K562 (cell line): ENCODE measurements at regions not wholly inside any gene's neighbourhood (a gene's known extent, or its start where the extent isn't known, plus 50 kb on each side); places are given as distances from the start of the nearest gene placed in this dataset.
A peak's percentile ranks its signal among the peaks of the same experiment; 100 is the strongest.

Experiments used
- ATAC-seq: fragments of 200-7000 bp; cut with Tn5 transposase; 3 replicates; pipeline ENCODE4 v1.9.1; 2020; ENCODE audit warnings: moderate library complexity
- BruUV-seq: library from RNA; stranded (reverse); fragments of 400-500 nt; replicated peaks from 2 replicates; lab custom pipeline; 2021; lab: Mats Ljungman, UMichigan
- CTCF ChIA-PET: fragments of 300-600 bp; formaldehyde crosslinking; extraction: SDS; loops from one replicate; lab custom pipeline; 2021; ENCODE audit warnings: low intra/inter-chr PET ratio; lab: Yijun Ruan, JAX
- POLR2A ChIA-PET: fragments of 300-600, 350-650 bp; sonication (Branson Sonifier 250); formaldehyde crosslinking; extraction: SDS; loops from one replicate; lab custom pipeline; 2021; ENCODE audit warnings: antibody characterized with exemption, inconsistent platforms; lab: Yijun Ruan, JAX
- DNase-seq, 4 experiments: peaks; one replicate each; pipeline versions ENCODE4 v3.0.0 to v3.0.0-alpha.2; 2011 to 2018; ENCODE audit warnings: low spot score in 3 of 4, mixed read lengths in 3 of 4; ENCODE audit errors: extremely low read depth in 1 of 4
- FAIRE-seq: peaks from 2 replicates; lab custom pipeline; 2011; peaks lifted over from hg19 to GRCh38; lab: Jason Lieb, UNC
- H2AFZ ChIP-seq: 2 replicates; pipeline ENCODE4 v1.6.0; 2011; ENCODE audit warnings: low read depth, low read length, control low read depth, inconsistent platforms
- H3K27ac ChIP-seq: fragments of 200-600 bp; 3 replicates; pipeline ENCODE4 v1.8.0; 2011; ENCODE audit warnings: low read depth, mild to moderate bottlenecking, control low read depth, inconsistent platforms, low read length, moderate library complexity, mixed read lengths; ENCODE audit errors: extremely low read depth
- H3K27me3 ChIP-seq, 2 experiments: fragments of 300-600 bp in 1 of 2; 2 replicates in 1 of 2; 3 replicates in 1 of 2; pipeline versions ENCODE4 v1.6.0 to v1.8.0; 2011; ENCODE audit warnings: inconsistent platforms in 2 of 2, low read length in 2 of 2, mild to moderate bottlenecking in 1 of 2, mixed read lengths in 1 of 2, moderate library complexity in 1 of 2; ENCODE audit not compliant: control insufficient read depth in 2 of 2, insufficient read depth in 2 of 2
- H3K36me3 ChIP-seq: fragments of 300-600 bp; 3 replicates; pipeline ENCODE4 v1.8.0; 2011; ENCODE audit warnings: mild to moderate bottlenecking, low read length, inconsistent platforms; ENCODE audit not compliant: control insufficient read depth, insufficient read depth
- H3K4me1 ChIP-seq, 2 experiments: fragments of 200-600 bp in 1 of 2; replicated peaks in 1 of 2; 2 replicates in 1 of 2; 3 replicates in 1 of 2; pipeline versions ENCODE4 v1.5.1 to v1.8.0; 2011; ENCODE audit warnings: inconsistent platforms in 2 of 2, low read length in 2 of 2, mild to moderate bottlenecking in 1 of 2, mixed read lengths in 1 of 2, moderate library complexity in 1 of 2; ENCODE audit not compliant: control insufficient read depth in 2 of 2, insufficient read depth in 2 of 2
- H3K4me2 ChIP-seq: 2 replicates; pipeline ENCODE4 v1.6.1; 2011; ENCODE audit warnings: low read length, control low read depth, inconsistent platforms, mixed read lengths; ENCODE audit not compliant: insufficient read depth
- H3K4me3 ChIP-seq: fragments of 200-600 bp; sonication (generic), shearing (Covaris generic); 2 replicates; pipeline ENCODE4 v1.5.1; 2016; ENCODE audit warnings: control low read depth, inconsistent platforms
- H3K79me2 ChIP-seq: fragments of 200-600 bp; 3 replicates; pipeline ENCODE4 v1.8.0; 2011; ENCODE audit warnings: low read length, inconsistent platforms; ENCODE audit not compliant: control insufficient read depth, insufficient read depth
- H3K9ac ChIP-seq, 2 experiments: 2 replicates each; pipeline versions ENCODE4 v1.6.0 to v1.6.1; 2011; ENCODE audit warnings: low read depth in 2 of 2, low read length in 2 of 2, control low read depth in 1 of 2, inconsistent platforms in 1 of 2, mild to moderate bottlenecking in 1 of 2, mixed read lengths in 1 of 2; ENCODE audit not compliant: insufficient read depth in 1 of 2
- H3K9me1 ChIP-seq: one replicate; pipeline ENCODE4 v1.6.0; 2011; ENCODE audit warnings: inconsistent platforms, mild to moderate bottlenecking, low read length, moderate library complexity; ENCODE audit not compliant: control insufficient read depth, insufficient read depth
- H3K9me3 ChIP-seq: replicated peaks from 2 replicates; pipeline ENCODE4 v1.5.1; 2011; ENCODE audit warnings: low read depth, low read length, inconsistent platforms; ENCODE audit not compliant: control insufficient read depth, insufficient read depth
- H4K20me1 ChIP-seq: replicated peaks from 2 replicates; pipeline ENCODE4 v1.6.1; 2011; ENCODE audit warnings: low read length, inconsistent platforms, mixed read lengths; ENCODE audit not compliant: control insufficient read depth, insufficient read depth
- BACH1 ChIP-seq: fragments of 200-800 bp; sonication (Bioruptor generic); IDR thresholded peaks from 2 replicates; pipeline ENCODE4 v1.6.1; 2016; ENCODE audit warnings: missing genetic modification characterization, missing compliant biosample characterization
- C11orf30 ChIP-seq: fragments of 450-650 bp; IDR thresholded peaks from 2 replicates; pipeline ENCODE4 v1.6.1; 2016; ENCODE audit warnings: low read depth, mild to moderate bottlenecking
- HSF4 ChIP-seq: fragments of 250-450 bp; sonication (Bioruptor Pico); IDR thresholded peaks from 2 replicates; pipeline ENCODE4 v2.1.2; 2022; ENCODE audit warnings: mild to moderate bottlenecking, moderate library complexity, borderline replicate concordance
- IRF1 ChIP-seq: sonication (generic); formaldehyde crosslinking; IDR thresholded peaks from 2 replicates; pipeline ENCODE4 v1.8.0; 2022; ENCODE audit warnings: missing genetic modification reagents, mild to moderate bottlenecking, borderline replicate concordance
- MAFG ChIP-seq: fragments of 450-650 bp; conservative IDR thresholded peaks from 2 replicates; pipeline ENCODE4 v1.6.1; 2016; ENCODE audit warnings: missing genetic modification characterization, missing compliant biosample characterization
- MAFK ChIP-seq: IDR thresholded peaks from 2 replicates; pipeline ENCODE4 v1.6.1; 2011; ENCODE audit warnings: low read length, improper control_type of control experiment
- NELFE ChIP-seq: IDR thresholded peaks from 2 replicates; pipeline ENCODE4 v1.6.1; 2011; ENCODE audit warnings: mild to moderate bottlenecking; ENCODE audit not compliant: insufficient read depth, insufficient read length
- NFE2 ChIP-seq: IDR thresholded peaks from 2 replicates; pipeline ENCODE4 v1.6.1; 2014; ENCODE audit warnings: antibody characterized with exemption, low read depth
- NFE2L1 ChIP-seq: fragments of 450-650 bp; IDR thresholded peaks from 2 replicates; pipeline ENCODE4 v1.6.1; 2016; ENCODE audit warnings: missing genetic modification characterization, low read depth, mild to moderate bottlenecking, missing compliant biosample characterization, moderate library complexity, borderline replicate concordance
- RBM17 ChIP-seq: fragments of 200-400 bp; formaldehyde crosslinking; IDR thresholded peaks from 2 replicates; pipeline ENCODE4 v1.6.1; 2017; ENCODE audit warnings: low read depth, mild to moderate bottlenecking, low read length, borderline replicate concordance
- TBL1XR1 ChIP-seq, 2 experiments: IDR thresholded peaks; 2 replicates each; pipeline ENCODE4 v1.6.1; 2012; ENCODE audit warnings: improper control_type of control experiment in 2 of 2, low read length in 2 of 2, mild to moderate bottlenecking in 1 of 2
- ZBTB1 ChIP-seq: sonication (generic); formaldehyde crosslinking; IDR thresholded peaks from 2 replicates; pipeline ENCODE4 v1.8.1; 2023; ENCODE audit warnings: missing genetic modification reagents, low read depth, mild to moderate bottlenecking, borderline replicate concordance
- ZNF316 ChIP-seq: fragments of 450-650 bp; IDR thresholded peaks from 2 replicates; pipeline ENCODE4 v1.6.1; 2016
- ZNF740 ChIP-seq, 3 experiments: fragments of 200-800 bp in 1 of 3; sonication (Bioruptor generic) in 1 of 3; sonication (generic) in 1 of 3; formaldehyde crosslinking in 1 of 3; IDR thresholded peaks; 2 replicates each; pipeline versions ENCODE4 v1.6.1 to v1.8.0; 2016 to 2022; ENCODE audit warnings: mild to moderate bottlenecking in 2 of 3, missing compliant biosample characterization in 2 of 3, missing genetic modification characterization in 2 of 3, missing genetic modification reagents in 1 of 3
- ZSCAN29 ChIP-seq: fragments of 450-650 bp; IDR thresholded peaks from 2 replicates; pipeline ENCODE4 v1.6.1; 2017
- WGBS: fragments of 100-300 bp; shearing (Covaris generic); methylation state at CpG from one replicate; pipeline ENCODE4 v1.1.6; 2016; ENCODE audit warnings: low coverage, mixed read lengths; ENCODE audit not compliant: insufficient coverage; ENCODE audit errors: missing lambda C conversion rate; 5-methylcytosine and 5-hydroxymethylcytosine counted together
- in situ Hi-C: fragments of 300-500 bp; cut with MboI; formaldehyde crosslinking; loops from 4 replicates; pipeline ENCODE4 v1.15.0; 2018; ENCODE audit warnings: inconsistent platforms, mixed read lengths
- intact Hi-C: fragments of 100-400 bp; cut with micrococcal nuclease; formaldehyde crosslinking; loops from 2 replicates; pipeline ENCODE4 v1.14.2; 2022

- TF ChIP-seq ZNF740 (CRISPR knock-in tag; IDR thresholded peaks at IDR 0.05) (no peak), ZNF740 (tag; IDR thresholded peaks at IDR 0.05) (no peak), NELFE (no peak), RBM17 (no peak), ZBTB1 (CRISPR knock-in tag) (no peak), IRF1 (no peak)
Measured at GRCh38 chr9:38256461-38256860, 136.0 kb upstream of the ALDH1B1 start (continued).

- Histone ChIP-seq H3K9me3 (no peaks in the 10 kb centered on the region), H3K9me1 (no peaks in the 10 kb centered on the region), H2AFZ (no peak overlapping the region), H3K4me2 (no peak overlapping the region), H3K9ac (no peak overlapping the region), H4K20me1 (no peaks in the 10 kb centered on the region; the same call in 1 of the 2 replicates), H3K36me3 (no peaks in the 10 kb centered on the region), H3K4me1 (no peaks in the 10 kb centered on the region), H3K79me2 (no peaks in the 10 kb centered on the region), H3K4me3 (no peak overlapping the region), H3K27me3 (peaks cover 10 to 27% of the 10 kb centered on the region in 2 experiments; a peak in 4 of 5 replicates), H3K27ac (no peak overlapping the region)
- intact Hi-C loops = loop anchor here (10.0 kb wide), 1 partner anchor 171 kb away; no protein-coding TSS in a partner anchor
- ChIA-PET POLR2A (no interaction called here), CTCF (no interaction called here)
- no peak for TF ChIP-seq ZSCAN29
- TF ChIP-seq NFE2L1 = 0 out of 2 replicates have a peak, but pooled peaks have one; percentile 24
- TF ChIP-seq TBL1XR1 (IDR thresholded peaks at IDR 0.05; ENCODE audit: low read length in 2 of 2) = no peak
- TF ChIP-seq C11orf30 = peak; percentile 45
- TF ChIP-seq NFE2 = peak; percentile 58; the same call in 1 of the 2 replicates
- TF ChIP-seq ZNF316 = peak; percentile 39; the same call in 1 of the 2 replicates
- peak; percentile 15; the same call in 1 of the 2 replicates for TF ChIP-seq MAFK
- no peak for TF ChIP-seq BACH1
- TF ChIP-seq MAFG (tag) = peak; percentile 68
- no peak for TF ChIP-seq HSF4 (CRISPR knock-in tag)
- WGBS = 0% methylated on average over 3 of the region's 3 CpGs
- BruUV-seq = no TSS peak
- no peak for DNase-seq
- ATAC-seq = no peak
- in situ Hi-C loops = no loop called here
- no peak for FAIRE-seq
Measured at GRCh38 chr9:38255599-38255998, 136.9 kb upstream of the ALDH1B1 start.
